Neural cell (in vitro differentiated cells): ENCODE measurements at regions not wholly inside any gene's neighbourhood (a gene's known extent, or its start where the extent isn't known, plus 50 kb on each side); places are given as distances from the start of the nearest gene placed in this dataset.

Source experiments
- H2AFZ ChIP-seq: fragments of 200-600, 300-800 bp; sonication (generic), shearing (Covaris generic); 2 replicates; pipeline ENCODE4 v1.6.0; 2014; ENCODE audit warnings: low read depth, mild to moderate bottlenecking, antibody characterized with exemption, low read length, moderate library complexity
- H3F3A ChIP-seq: fragments of 200-600 bp; shearing (Covaris generic); 2 replicates; pipeline ENCODE4 v1.6.1; 2016; ENCODE audit warnings: mild to moderate bottlenecking, moderate library complexity, mixed read lengths, antibody characterized with exemption, low read length; ENCODE audit not compliant: insufficient read depth, poor library complexity, severe bottlenecking
- H3K27ac ChIP-seq: fragments of 200-600, 300-800 bp; sonication (generic), shearing (Covaris generic); 2 replicates; pipeline ENCODE4 v1.5.1; 2014; ENCODE audit warnings: mild to moderate bottlenecking, low read length, moderate library complexity
- H3K27me3 ChIP-seq: fragments of 300-800, 200-600 bp; sonication (generic), shearing (Covaris generic); 2 replicates; pipeline ENCODE4 v1.6.0; 2014; ENCODE audit warnings: mild to moderate bottlenecking, low read depth, low read length, moderate library complexity; ENCODE audit not compliant: insufficient read depth
- H3K36me3 ChIP-seq: fragments of 300-800, 200-600 bp; sonication (generic), shearing (Covaris generic); 2 replicates; pipeline ENCODE4 v1.5.1; 2014; ENCODE audit warnings: mild to moderate bottlenecking, antibody characterized with exemption, low read length, moderate library complexity; ENCODE audit not compliant: insufficient read depth
- H3K4me2 ChIP-seq: fragments of 300-800, 200-600 bp; sonication (generic), shearing (Covaris generic); 2 replicates; pipeline ENCODE4 v1.6.0; 2014; ENCODE audit warnings: mild to moderate bottlenecking, low read length
- H3K4me3 ChIP-seq: fragments of 300-800, 200-600 bp; sonication (generic), shearing (Covaris generic); 2 replicates; pipeline ENCODE4 v1.5.1; 2014; ENCODE audit warnings: mild to moderate bottlenecking, low read length, moderate library complexity
- H3K79me2 ChIP-seq: fragments of 200-600 bp; shearing (Covaris generic); replicated peaks from 2 replicates; pipeline ENCODE4 v1.6.0; 2014; ENCODE audit warnings: mild to moderate bottlenecking, low read length, moderate library complexity; ENCODE audit not compliant: insufficient read depth
- H3K9ac ChIP-seq: fragments of 300-800, 200-600 bp; sonication (generic), shearing (Covaris generic); 2 replicates; pipeline ENCODE4 v1.6.1; 2016; ENCODE audit warnings: mild to moderate bottlenecking, low read length, mixed read lengths
- H3K9me2 ChIP-seq: fragments of 200-600 bp; shearing (Covaris generic); 2 replicates; pipeline ENCODE4 v1.6.1; 2016; ENCODE audit warnings: mild to moderate bottlenecking, low read length, mixed read lengths; ENCODE audit not compliant: insufficient read depth
- H3K9me3 ChIP-seq: fragments of 200-600, 300-800 bp; sonication (generic), shearing (Covaris generic); 2 replicates; pipeline ENCODE4 v1.6.1; 2016; ENCODE audit warnings: mild to moderate bottlenecking, mixed run types, low read length, moderate library complexity, mixed read lengths
- H4K20me1 ChIP-seq: fragments of 200-600 bp; shearing (Covaris generic); 2 replicates; pipeline ENCODE4 v1.6.1; 2016; ENCODE audit warnings: mild to moderate bottlenecking, mixed run types; ENCODE audit not compliant: insufficient read depth
- EP300 ChIP-seq: fragments of 450-650 bp; conservative IDR thresholded peaks from 2 replicates; pipeline ENCODE4 v1.6.1; 2014; ENCODE audit warnings: antibody characterized with exemption, mild to moderate bottlenecking, moderate library complexity; ENCODE audit not compliant: poor library complexity, severe bottlenecking
- EZH2 ChIP-seq: fragments of 200-600, 300-800 bp; shearing (Covaris generic), sonication (generic); IDR thresholded peaks from 2 replicates; pipeline ENCODE4 v1.6.1; 2014; ENCODE audit warnings: antibody characterized with exemption, low read length, borderline replicate concordance, mild to moderate bottlenecking; ENCODE audit not compliant: insufficient read depth, poor library complexity, severe bottlenecking
- MXI1 ChIP-seq: fragments of 450-650 bp; conservative IDR thresholded peaks from 2 replicates; pipeline ENCODE4 v1.6.1; 2014; ENCODE audit warnings: antibody characterized with exemption, mild to moderate bottlenecking; ENCODE audit not compliant: poor library complexity, severe bottlenecking
- POLR2AphosphoS5 ChIP-seq: IDR thresholded peaks from 2 replicates; pipeline ENCODE4 v1.6.1; 2012
- RAD21 ChIP-seq: fragments of 450-650 bp; conservative IDR thresholded peaks from 2 replicates; pipeline ENCODE4 v1.6.1; 2014; ENCODE audit warnings: antibody characterized with exemption, mild to moderate bottlenecking, moderate library complexity
- SMC3 ChIP-seq: fragments of 450-650 bp; conservative IDR thresholded peaks from 2 replicates; pipeline ENCODE4 v1.6.1; 2014; ENCODE audit warnings: antibody characterized with exemption, mild to moderate bottlenecking, moderate library complexity; ENCODE audit not compliant: poor library complexity
- TAF1 ChIP-seq: IDR thresholded peaks from 2 replicates; pipeline ENCODE4 v1.6.1; 2012; ENCODE audit warnings: low read depth
- TF ChIP-seq, protein P1 (sequence below): IDR thresholded peaks from 2 replicates; pipeline ENCODE4 v1.6.1; 2012; ENCODE audit warnings: borderline replicate concordance
- TF ChIP-seq, protein P2 (sequence below): fragments of 450-650 bp; IDR thresholded peaks from 2 replicates; pipeline ENCODE4 v1.5.1; 2014; ENCODE audit warnings: antibody characterized with exemption, mild to moderate bottlenecking, moderate library complexity; ENCODE audit not compliant: poor library complexity, severe bottlenecking

DNA sequence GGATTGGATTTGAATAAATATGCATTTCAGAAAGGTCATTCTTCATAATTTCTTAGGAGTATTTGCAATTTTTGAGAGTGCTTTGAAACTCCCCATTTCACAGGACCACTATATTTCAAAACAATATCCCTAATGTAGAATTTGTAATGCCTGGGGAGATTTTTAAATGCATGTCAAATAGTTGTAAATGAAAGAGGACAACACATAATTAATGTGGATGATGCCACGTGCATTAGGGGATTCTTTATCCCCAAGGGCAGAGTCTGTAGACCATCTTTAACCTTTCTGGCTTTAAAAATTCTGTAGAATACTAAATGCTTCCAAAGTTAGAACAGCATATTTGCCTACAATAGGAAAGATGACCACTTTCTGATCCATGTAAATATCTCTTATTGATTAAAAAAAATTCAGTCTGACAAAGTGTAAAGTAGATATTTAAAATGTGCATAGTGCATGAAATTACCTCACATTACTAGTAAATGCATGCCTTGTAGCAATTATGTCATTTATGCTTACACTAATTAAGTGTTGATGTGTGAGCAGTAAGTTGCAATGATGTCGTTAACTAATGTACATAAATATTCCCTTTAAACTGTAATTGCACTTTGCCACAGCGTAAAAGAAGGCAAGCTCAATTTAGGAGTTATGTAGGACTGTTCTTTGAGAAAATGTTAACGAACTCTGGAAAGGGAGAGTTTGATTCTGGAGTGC lies 416.1 kb downstream of the PSAT1 start:
- Histone ChIP-seq H3K9ac (no peak overlapping the region), H3K9me3 (no peaks in the 10 kb centered on the region), H3K79me2 (no peaks in the 10 kb centered on the region), H3K36me3 (no peaks in the 10 kb centered on the region), H3K4me2 (no peak overlapping the region), H4K20me1 (no peaks in the 10 kb centered on the region), H3K4me3 (no peak overlapping the region), H3K9me2 (no peaks in the 10 kb centered on the region), H3F3A (no peaks in the 10 kb centered on the region), H3K27ac (no peak overlapping the region), H2AFZ (no peak overlapping the region), H3K27me3 (no peaks in the 10 kb centered on the region)
- TF ChIP-seq TAF1, result no peak
- no peak for TF ChIP-seq EZH2
- TF ChIP-seq, protein P1, sequence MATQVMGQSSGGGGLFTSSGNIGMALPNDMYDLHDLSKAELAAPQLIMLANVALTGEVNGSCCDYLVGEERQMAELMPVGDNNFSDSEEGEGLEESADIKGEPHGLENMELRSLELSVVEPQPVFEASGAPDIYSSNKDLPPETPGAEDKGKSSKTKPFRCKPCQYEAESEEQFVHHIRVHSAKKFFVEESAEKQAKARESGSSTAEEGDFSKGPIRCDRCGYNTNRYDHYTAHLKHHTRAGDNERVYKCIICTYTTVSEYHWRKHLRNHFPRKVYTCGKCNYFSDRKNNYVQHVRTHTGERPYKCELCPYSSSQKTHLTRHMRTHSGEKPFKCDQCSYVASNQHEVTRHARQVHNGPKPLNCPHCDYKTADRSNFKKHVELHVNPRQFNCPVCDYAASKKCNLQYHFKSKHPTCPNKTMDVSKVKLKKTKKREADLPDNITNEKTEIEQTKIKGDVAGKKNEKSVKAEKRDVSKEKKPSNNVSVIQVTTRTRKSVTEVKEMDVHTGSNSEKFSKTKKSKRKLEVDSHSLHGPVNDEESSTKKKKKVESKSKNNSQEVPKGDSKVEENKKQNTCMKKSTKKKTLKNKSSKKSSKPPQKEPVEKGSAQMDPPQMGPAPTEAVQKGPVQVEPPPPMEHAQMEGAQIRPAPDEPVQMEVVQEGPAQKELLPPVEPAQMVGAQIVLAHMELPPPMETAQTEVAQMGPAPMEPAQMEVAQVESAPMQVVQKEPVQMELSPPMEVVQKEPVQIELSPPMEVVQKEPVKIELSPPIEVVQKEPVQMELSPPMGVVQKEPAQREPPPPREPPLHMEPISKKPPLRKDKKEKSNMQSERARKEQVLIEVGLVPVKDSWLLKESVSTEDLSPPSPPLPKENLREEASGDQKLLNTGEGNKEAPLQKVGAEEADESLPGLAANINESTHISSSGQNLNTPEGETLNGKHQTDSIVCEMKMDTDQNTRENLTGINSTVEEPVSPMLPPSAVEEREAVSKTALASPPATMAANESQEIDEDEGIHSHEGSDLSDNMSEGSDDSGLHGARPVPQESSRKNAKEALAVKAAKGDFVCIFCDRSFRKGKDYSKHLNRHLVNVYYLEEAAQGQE, result no peak
- TF ChIP-seq, protein P2, sequence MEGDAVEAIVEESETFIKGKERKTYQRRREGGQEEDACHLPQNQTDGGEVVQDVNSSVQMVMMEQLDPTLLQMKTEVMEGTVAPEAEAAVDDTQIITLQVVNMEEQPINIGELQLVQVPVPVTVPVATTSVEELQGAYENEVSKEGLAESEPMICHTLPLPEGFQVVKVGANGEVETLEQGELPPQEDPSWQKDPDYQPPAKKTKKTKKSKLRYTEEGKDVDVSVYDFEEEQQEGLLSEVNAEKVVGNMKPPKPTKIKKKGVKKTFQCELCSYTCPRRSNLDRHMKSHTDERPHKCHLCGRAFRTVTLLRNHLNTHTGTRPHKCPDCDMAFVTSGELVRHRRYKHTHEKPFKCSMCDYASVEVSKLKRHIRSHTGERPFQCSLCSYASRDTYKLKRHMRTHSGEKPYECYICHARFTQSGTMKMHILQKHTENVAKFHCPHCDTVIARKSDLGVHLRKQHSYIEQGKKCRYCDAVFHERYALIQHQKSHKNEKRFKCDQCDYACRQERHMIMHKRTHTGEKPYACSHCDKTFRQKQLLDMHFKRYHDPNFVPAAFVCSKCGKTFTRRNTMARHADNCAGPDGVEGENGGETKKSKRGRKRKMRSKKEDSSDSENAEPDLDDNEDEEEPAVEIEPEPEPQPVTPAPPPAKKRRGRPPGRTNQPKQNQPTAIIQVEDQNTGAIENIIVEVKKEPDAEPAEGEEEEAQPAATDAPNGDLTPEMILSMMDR, result no peak
- no peak for TF ChIP-seq EP300
- TF ChIP-seq MXI1, result no peak
- TF ChIP-seq RAD21, result no peak
- no peak for TF ChIP-seq SMC3

DNA sequence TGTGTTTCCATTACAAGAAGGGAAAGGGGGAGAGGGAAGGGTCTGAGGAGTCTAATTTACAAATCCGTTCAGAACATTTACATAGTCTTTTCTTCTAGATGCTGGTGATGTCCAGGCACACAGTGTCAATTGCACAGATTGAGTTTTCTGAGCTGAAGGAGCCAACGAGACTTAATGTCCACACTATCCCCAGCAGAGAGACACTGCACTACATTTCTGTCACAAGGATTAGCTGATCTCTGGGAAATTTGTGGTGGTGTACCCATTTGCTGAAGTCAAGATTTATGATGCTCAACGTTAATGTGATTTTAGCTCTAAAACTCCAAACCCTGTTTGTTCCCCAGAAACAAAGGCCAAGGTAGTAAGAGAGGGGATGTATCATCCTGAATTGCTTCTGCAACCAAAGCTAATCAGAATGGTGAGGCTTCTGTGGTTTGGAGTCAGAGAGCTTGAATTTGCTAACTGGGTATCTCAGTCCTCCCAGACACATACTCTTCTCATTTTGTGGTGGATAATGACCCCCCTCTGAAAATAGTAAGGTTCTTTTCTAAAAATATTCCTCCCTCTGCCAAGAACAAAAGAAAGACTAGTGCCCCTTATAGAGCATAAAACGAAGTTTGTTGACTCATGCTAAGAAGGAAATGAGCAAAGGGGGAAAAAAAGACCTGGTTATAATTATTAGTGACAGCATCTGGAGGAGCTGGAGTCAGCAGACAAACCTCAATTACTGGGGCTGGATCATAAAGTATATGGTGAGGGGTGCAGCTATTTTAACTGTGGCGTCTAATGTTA lies 416.9 kb downstream of the PSAT1 start:
- Histone ChIP-seq H3K9me3 (no peaks in the 10 kb centered on the region), H3K9ac (no peak overlapping the region), H3F3A (no peaks in the 10 kb centered on the region), H4K20me1 (no peaks in the 10 kb centered on the region), H3K4me2 (no peak overlapping the region), H2AFZ (no peak overlapping the region), H3K27me3 (no peaks in the 10 kb centered on the region), H3K36me3 (no peaks in the 10 kb centered on the region), H3K4me3 (no peak overlapping the region), H3K9me2 (no peaks in the 10 kb centered on the region), H3K27ac (no peak overlapping the region), H3K79me2 (no peaks in the 10 kb centered on the region)
- TF ChIP-seq, protein P2, result no peak
- TF ChIP-seq MXI1, result no peak
- TF ChIP-seq EZH2, result no peak
- no peak for TF ChIP-seq SMC3
- no peak for TF ChIP-seq RAD21
- TF ChIP-seq POLR2AphosphoS5, result no peak
- no peak for TF ChIP-seq TAF1
- TF ChIP-seq, protein P1, result no peak
- no peak for TF ChIP-seq EP300
